ENCODE measurements at regions not wholly inside any gene's neighbourhood (a gene's known extent, or its start where the extent isn't known, plus 50 kb on each side); places are given as distances from the start of the nearest gene placed in this dataset.

GRCh38 chr10:44552726-44553125 is 167.8 kb upstream of the CXCL12 start:
- ATAC-seq (no peak), DNase-seq (ENCODE audit: low read depth, low spot score) (no peak)
- H3K79me2 ChIP-seq (ENCODE audit: insufficient read depth, low read length), result no peaks in the 10 kb centered on the region
- no peak overlapping the region for H3K4me3 ChIP-seq (replicated peaks in 1 of 2; ENCODE audit: low read depth in 1 of 2, low read length in 2 of 2)
- no peaks in the 10 kb centered on the region for H3K36me3 ChIP-seq (ENCODE audit: control insufficient read depth in 1 of 2, insufficient read depth in 2 of 2, low read length in 2 of 2)
- ChIA-PET CTCF (interaction anchor here (1.0 kb wide), 1 partner anchor 35 kb away, joined by 3 read pairs; no protein-coding TSS in a partner anchor), RAD21 (ENCODE audit: low non-redundant PET in 1 of 2, low total read pairs in 2 of 2, uncharacterized antibody in 2 of 2, unreplicated experiment in 2 of 2) (no interaction called here), POLR2A (no interaction called here)
- intact Hi-C loops (cut with micrococcal nuclease), result no loop called here
- peaks cover 3% of the 10 kb centered on the region; the same call in 1 of the 2 replicates for H3K27me3 ChIP-seq (ENCODE audit: insufficient read depth, low read length)
- no peak overlapping the region for H3K4me2 ChIP-seq (ENCODE audit: low read length)
- H3K9me2 ChIP-seq (ENCODE audit: insufficient read depth), result no peaks in the 10 kb centered on the region
- no peak for TF ChIP-seq YY1 (IDR thresholded peaks at IDR 0.05; ENCODE audit: extremely low read depth, insufficient replicate concordance, low read depth, low read length)
- TF ChIP-seq EGR1 (IDR thresholded peaks at IDR 0.05; ENCODE audit: low read depth), result no peak
- TF ChIP-seq JUND (IDR thresholded peaks at IDR 0.05), result no peak
- H3K4me1 ChIP-seq (ENCODE audit: control insufficient read depth in 1 of 2, insufficient read depth in 2 of 2, low read length in 2 of 2), result no peaks in the 10 kb centered on the region
- no peak overlapping the region for H2AFZ ChIP-seq (ENCODE audit: low read depth, low read length, poor library complexity, severe bottlenecking)
- BruUV-seq (replicated peaks), result no TSS peak
- no peak overlapping the region for H3K9ac ChIP-seq (ENCODE audit: low read length)
- no peaks in the 10 kb centered on the region for H3K9me3 ChIP-seq (ENCODE audit: control insufficient read depth in 1 of 2, insufficient read depth in 1 of 2, low read depth in 1 of 2, low read length in 2 of 2)
- H4K20me1 ChIP-seq (ENCODE audit: insufficient read depth), result no peaks in the 10 kb centered on the region
- no peak overlapping the region for H3K27ac ChIP-seq (ENCODE audit: low read depth, low read length)

GRCh38 chr10:44557596-44558191 is 172.8 kb upstream of the CXCL12 start:
- intact Hi-C loops (cut with micrococcal nuclease), result no loop called here
- H3K9ac ChIP-seq (ENCODE audit: low read length), result no peak overlapping the region
- H2AFZ ChIP-seq (ENCODE audit: low read depth, low read length, poor library complexity, severe bottlenecking), result no peak overlapping the region
- H4K20me1 ChIP-seq (ENCODE audit: insufficient read depth), result no peaks in the 10 kb centered on the region
- BruUV-seq (replicated peaks), result no TSS peak
- no peaks in the 10 kb centered on the region for H3K9me2 ChIP-seq (ENCODE audit: insufficient read depth)
- H3K27me3 ChIP-seq (ENCODE audit: insufficient read depth, low read length), result peaks cover 16% of the 10 kb centered on the region; the same call in 1 of the 2 replicates
- ChIA-PET CTCF (no interaction called here), RAD21 (ENCODE audit: low non-redundant PET in 1 of 2, low total read pairs in 2 of 2, uncharacterized antibody in 2 of 2, unreplicated experiment in 2 of 2) (no interaction called here), POLR2A (no interaction called here)
- no peak overlapping the region for H3K4me2 ChIP-seq (ENCODE audit: low read length)
- no peak overlapping the region for H3K4me3 ChIP-seq (replicated peaks in 1 of 2; ENCODE audit: low read depth in 1 of 2, low read length in 2 of 2)
- no peaks in the 10 kb centered on the region for H3K79me2 ChIP-seq (ENCODE audit: insufficient read depth, low read length)
- DNase-seq (ENCODE audit: low read depth, low spot score) (no peak), ATAC-seq (no peak)
- H3K9me3 ChIP-seq (ENCODE audit: control insufficient read depth in 1 of 2, insufficient read depth in 1 of 2, low read depth in 1 of 2, low read length in 2 of 2), result no peaks in the 10 kb centered on the region
- no peaks in the 10 kb centered on the region for H3K36me3 ChIP-seq (ENCODE audit: control insufficient read depth in 1 of 2, insufficient read depth in 2 of 2, low read length in 2 of 2)
- no peak overlapping the region for H3K27ac ChIP-seq (ENCODE audit: low read depth, low read length)
- H3K4me1 ChIP-seq (ENCODE audit: control insufficient read depth in 1 of 2, insufficient read depth in 2 of 2, low read length in 2 of 2), result no peaks in the 10 kb centered on the region
- TF ChIP-seq POLR2A (IDR thresholded peaks at IDR 0.05; ENCODE audit: borderline replicate concordance, extremely low read depth, insufficient read depth, insufficient read length) (no peak), ZNF274 (IDR thresholded peaks at IDR 0.05; ENCODE audit: low read depth, low read length) (no peak)

All from HCT116 (cell line).